GM12878 (cell line): ENCODE measurements at regions not wholly inside any gene's neighbourhood (a gene's known extent, or its start where the extent isn't known, plus 50 kb on each side); places are given as distances from the start of the nearest gene placed in this dataset.

Experiments used
- BCL3 ChIP-seq: IDR thresholded peaks from 2 replicates; pipeline ENCODE4 v1.6.1; 2011; ENCODE audit warnings: borderline replicate concordance, low read depth, mild to moderate bottlenecking, moderate library complexity, low read length; ENCODE audit not compliant: insufficient read depth, poor library complexity, severe bottlenecking
- CTCF ChIP-seq, 3 experiments: IDR thresholded peaks in 2 of 3; conservative IDR thresholded peaks in 1 of 3; 2 replicates each; pipeline ENCODE4 v1.5.1; 2011; ENCODE audit warnings: low read depth in 3 of 3, low read length in 3 of 3, mild to moderate bottlenecking in 3 of 3, control low read depth in 2 of 3, moderate library complexity in 2 of 3, inconsistent platforms in 1 of 3, mixed read lengths in 1 of 3; ENCODE audit not compliant: control insufficient read depth in 2 of 3, insufficient read depth in 1 of 3; ENCODE audit errors: extremely low read depth in 1 of 3
- POLR2A ChIP-seq: IDR thresholded peaks from 2 replicates; pipeline ENCODE4 v1.6.1; 2011; ENCODE audit warnings: low read depth, mild to moderate bottlenecking, low read length
- POLR2AphosphoS5 ChIP-seq: IDR thresholded peaks from 2 replicates; pipeline ENCODE4 v1.6.1; 2011; ENCODE audit warnings: mild to moderate bottlenecking, low read length, inconsistent platforms
- REST ChIP-seq: IDR thresholded peaks from 2 replicates; pipeline ENCODE4 v1.6.1; 2012; ENCODE audit warnings: mild to moderate bottlenecking, low read depth, low read length
- TAF1 ChIP-seq: IDR thresholded peaks from 2 replicates; pipeline ENCODE4 v1.6.1; 2011; ENCODE audit warnings: mild to moderate bottlenecking, low read depth, low read length, borderline replicate concordance

GRCh38 chr20:20971810-20972209 is 134.3 kb downstream of the LINC00237 start:
- TF ChIP-seq TAF1 (no peak), BCL3 (no peak), POLR2AphosphoS5 (no peak), CTCF (IDR thresholded peaks at IDR 0.05 in 2 of 3, conservative IDR thresholded peaks at IDR 0.05 in 1 of 3; ENCODE audit: control insufficient read depth in 2 of 3, extremely low read depth in 1 of 3, insufficient read depth in 1 of 3, low read depth in 3 of 3, low read length in 3 of 3) (no peak), POLR2A (no peak), REST (no peak)
